NB4 (cell line): ENCODE measurements at regions not wholly inside any gene's neighbourhood (a gene's known extent, or its start where the extent isn't known, plus 50 kb on each side); places are given as distances from the start of the nearest gene placed in this dataset.

Experiments used
- MYC ChIP-seq: IDR thresholded peaks from 2 replicates; pipeline ENCODE4 v1.6.1; 2011; ENCODE audit warnings: low read depth, low read length
- POLR2A ChIP-seq: IDR thresholded peaks from 2 replicates; pipeline ENCODE4 v1.6.1; 2011; ENCODE audit warnings: mild to moderate bottlenecking; ENCODE audit not compliant: insufficient read length; ENCODE audit errors: extremely low read depth
- TF ChIP-seq, protein P1 (sequence below): IDR thresholded peaks from one replicate; pipeline ENCODE4 v1.5.1; 2012; ENCODE audit warnings: low read depth, low read length
- TF ChIP-seq, protein P2 (sequence below): IDR thresholded peaks from 2 replicates; pipeline ENCODE4 v1.6.1; 2011; ENCODE audit warnings: low read depth, low read length

DNA sequence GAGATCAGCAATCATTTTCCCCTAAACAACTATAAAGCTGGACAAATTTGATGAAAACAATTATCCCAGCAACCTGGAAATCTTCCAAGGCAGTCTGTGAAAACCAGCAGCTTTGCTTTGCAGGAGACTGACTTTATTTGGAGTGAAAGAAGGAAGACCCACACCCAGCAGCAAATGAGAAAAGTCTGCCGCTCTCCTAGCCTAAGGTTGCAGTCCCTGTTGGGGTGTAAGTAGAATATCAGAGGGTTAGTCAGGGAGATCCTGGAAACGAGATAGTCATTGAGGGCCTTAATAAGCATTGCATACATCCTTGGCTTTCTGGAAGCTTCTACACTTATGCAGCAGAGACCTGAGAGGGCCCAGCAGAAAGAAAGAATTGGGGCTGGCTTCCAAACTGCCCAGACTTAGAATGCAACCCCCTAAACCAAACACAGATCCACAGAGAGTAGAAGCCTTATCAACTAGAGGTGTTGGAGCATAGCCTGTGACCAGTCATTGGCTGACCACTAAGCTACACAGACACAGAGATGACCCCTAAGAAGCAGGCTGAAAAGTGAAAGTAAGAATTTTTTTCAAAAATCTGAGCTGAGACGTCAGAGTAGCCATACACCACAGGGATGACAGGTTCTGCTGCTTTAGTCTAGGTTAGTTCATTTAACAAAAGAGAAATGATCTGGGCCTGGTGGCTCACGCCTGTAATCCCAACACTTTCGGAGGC, 98.3 kb downstream of the LYPLAL1 start:
- TF ChIP-seq, protein P1, sequence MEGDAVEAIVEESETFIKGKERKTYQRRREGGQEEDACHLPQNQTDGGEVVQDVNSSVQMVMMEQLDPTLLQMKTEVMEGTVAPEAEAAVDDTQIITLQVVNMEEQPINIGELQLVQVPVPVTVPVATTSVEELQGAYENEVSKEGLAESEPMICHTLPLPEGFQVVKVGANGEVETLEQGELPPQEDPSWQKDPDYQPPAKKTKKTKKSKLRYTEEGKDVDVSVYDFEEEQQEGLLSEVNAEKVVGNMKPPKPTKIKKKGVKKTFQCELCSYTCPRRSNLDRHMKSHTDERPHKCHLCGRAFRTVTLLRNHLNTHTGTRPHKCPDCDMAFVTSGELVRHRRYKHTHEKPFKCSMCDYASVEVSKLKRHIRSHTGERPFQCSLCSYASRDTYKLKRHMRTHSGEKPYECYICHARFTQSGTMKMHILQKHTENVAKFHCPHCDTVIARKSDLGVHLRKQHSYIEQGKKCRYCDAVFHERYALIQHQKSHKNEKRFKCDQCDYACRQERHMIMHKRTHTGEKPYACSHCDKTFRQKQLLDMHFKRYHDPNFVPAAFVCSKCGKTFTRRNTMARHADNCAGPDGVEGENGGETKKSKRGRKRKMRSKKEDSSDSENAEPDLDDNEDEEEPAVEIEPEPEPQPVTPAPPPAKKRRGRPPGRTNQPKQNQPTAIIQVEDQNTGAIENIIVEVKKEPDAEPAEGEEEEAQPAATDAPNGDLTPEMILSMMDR: no peak
- TF ChIP-seq MYC (no peak), POLR2A (no peak)
- TF ChIP-seq, protein P2, sequence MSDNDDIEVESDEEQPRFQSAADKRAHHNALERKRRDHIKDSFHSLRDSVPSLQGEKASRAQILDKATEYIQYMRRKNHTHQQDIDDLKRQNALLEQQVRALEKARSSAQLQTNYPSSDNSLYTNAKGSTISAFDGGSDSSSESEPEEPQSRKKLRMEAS: no peak
